MCF 10A (cell line): ENCODE measurements at regions not wholly inside any gene's neighbourhood (a gene's known extent, or its start where the extent isn't known, plus 50 kb on each side); places are given as distances from the start of the nearest gene placed in this dataset.
A peak's percentile ranks its signal among the peaks of the same experiment; 100 is the strongest.
"Not testable (repeated sequence)": the region's sequence is repeated elsewhere in the genome, so short reads cannot be mapped to it uniquely, and the experiment has no call there.

Source experiments
- BruUV-seq: library from RNA; stranded (reverse); fragments of 400-500 nt; replicated peaks from 2 replicates; lab custom pipeline; 2021; lab: Mats Ljungman, UMichigan
- CTCF ChIA-PET: fragments of 300-600 bp; sonication (Branson Sonifier 250); formaldehyde crosslinking; extraction: SDS; loops from one replicate; lab custom pipeline; 2021; ENCODE audit warnings: antibody characterized with exemption, inconsistent platforms; lab: Yijun Ruan, JAX
- POLR2A ChIA-PET: fragments of 300-600, 350-650 bp; sonication (Branson Sonifier 250); formaldehyde crosslinking; extraction: SDS; loops from one replicate; lab custom pipeline; 2020; ENCODE audit warnings: antibody characterized with exemption, inconsistent platforms; lab: Yijun Ruan, JAX
- DNase-seq: peaks from one replicate; pipeline ENCODE4 v3.0.0-alpha.2; 2018; ENCODE audit not compliant: unreplicated experiment
- H3K27ac Mint-ChIP-seq: one replicate; pipeline ENCODE4 v1.8.0; 2022; ENCODE audit warnings: mild to moderate bottlenecking, low read depth, mixed read lengths; ENCODE audit not compliant: unreplicated experiment
- H3K27me3 Mint-ChIP-seq: one replicate; pipeline ENCODE4 v1.8.0; 2022; ENCODE audit warnings: mixed read lengths; ENCODE audit not compliant: insufficient read depth, unreplicated experiment
- H3K36me3 Mint-ChIP-seq: one replicate; pipeline ENCODE4 v1.8.0; 2022; ENCODE audit warnings: mild to moderate bottlenecking, moderate library complexity, mixed read lengths; ENCODE audit not compliant: insufficient read depth, unreplicated experiment
- H3K4me1 Mint-ChIP-seq: one replicate; pipeline ENCODE4 v1.8.0; 2022; ENCODE audit warnings: mixed read lengths; ENCODE audit not compliant: insufficient read depth, unreplicated experiment
- H3K4me3 Mint-ChIP-seq: one replicate; pipeline ENCODE4 v1.8.0; 2022; ENCODE audit warnings: mild to moderate bottlenecking, moderate library complexity, mixed read lengths; ENCODE audit not compliant: unreplicated experiment
- H3K9me3 Mint-ChIP-seq: one replicate; pipeline ENCODE4 v1.8.0; 2022; ENCODE audit warnings: mixed read lengths; ENCODE audit not compliant: unreplicated experiment
- intact Hi-C: fragments of 100-400 bp; cut with micrococcal nuclease; formaldehyde crosslinking; loops from 2 replicates; pipeline ENCODE4 v1.14.1; 2022
- TF ChIP-seq, protein P1 (sequence below): fragments of 200-600 bp; IDR thresholded peaks from one replicate; pipeline ENCODE4 v1.8.0; 2022; ENCODE audit warnings: antibody characterized with exemption, mild to moderate bottlenecking; ENCODE audit not compliant: unreplicated experiment

GRCh38 chr1:147103416-147104155 lies 68.7 kb downstream of the PRKAB2 start:
- H3K9me3 Mint-ChIP-seq, H3K4me1 Mint-ChIP-seq, H3K36me3 Mint-ChIP-seq, DNase-seq, intact Hi-C loops, POLR2A ChIA-PET, H3K4me3 Mint-ChIP-seq, BruUV-seq, H3K27ac Mint-ChIP-seq, H3K27me3 Mint-ChIP-seq: not testable (repeated sequence)
- CTCF ChIA-PET: interaction anchor here (0.7 kb wide), 1 partner anchor 35 kb away, joined by 3 read pairs; no protein-coding TSS in a partner anchor

DNA sequence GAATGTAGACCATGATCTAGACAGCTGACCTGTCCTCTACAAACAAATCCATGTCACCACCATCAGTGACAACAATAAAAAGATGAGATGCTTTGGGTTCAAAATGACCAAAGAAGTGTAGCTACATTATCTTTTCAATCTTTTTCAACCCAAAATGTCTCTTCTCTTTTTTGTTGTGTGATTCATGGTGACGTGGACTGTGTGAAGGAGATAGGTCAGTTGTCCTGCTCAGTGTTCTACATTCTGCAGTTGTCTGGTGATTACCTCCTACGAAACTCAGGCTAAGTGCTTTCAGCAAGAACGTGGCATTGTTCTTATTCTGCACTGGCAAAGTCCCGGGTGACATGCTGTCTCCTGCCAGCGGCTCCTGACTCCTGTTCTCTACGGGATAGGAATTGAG lies 73.1 kb downstream of the PRKAB2 start:
- CTCF ChIA-PET: interaction anchor here (1.2 to 1.6 kb wide), 2 partner anchors 9 to 198 kb away, joined by 3 read pairs; no protein-coding TSS in a partner anchor
- Mint-ChIP-seq H3K4me1 (no peaks in the 10 kb centered on the region), H3K27me3 (no peaks in the 10 kb centered on the region), H3K36me3 (no peaks in the 10 kb centered on the region), H3K27ac (no peak overlapping the region), H3K4me3 (no peak overlapping the region), H3K9me3 (no peaks in the 10 kb centered on the region)
- POLR2A ChIA-PET: interaction anchor here (0.6 kb wide), 1 partner anchor 13 kb away, joined by 3 read pairs; no protein-coding TSS in a partner anchor
- intact Hi-C loops: loop anchor here (5.0 kb wide), 1 partner anchor 143 kb away; the partner anchor contains the start of gene CHD1L
- TF ChIP-seq, protein P1, sequence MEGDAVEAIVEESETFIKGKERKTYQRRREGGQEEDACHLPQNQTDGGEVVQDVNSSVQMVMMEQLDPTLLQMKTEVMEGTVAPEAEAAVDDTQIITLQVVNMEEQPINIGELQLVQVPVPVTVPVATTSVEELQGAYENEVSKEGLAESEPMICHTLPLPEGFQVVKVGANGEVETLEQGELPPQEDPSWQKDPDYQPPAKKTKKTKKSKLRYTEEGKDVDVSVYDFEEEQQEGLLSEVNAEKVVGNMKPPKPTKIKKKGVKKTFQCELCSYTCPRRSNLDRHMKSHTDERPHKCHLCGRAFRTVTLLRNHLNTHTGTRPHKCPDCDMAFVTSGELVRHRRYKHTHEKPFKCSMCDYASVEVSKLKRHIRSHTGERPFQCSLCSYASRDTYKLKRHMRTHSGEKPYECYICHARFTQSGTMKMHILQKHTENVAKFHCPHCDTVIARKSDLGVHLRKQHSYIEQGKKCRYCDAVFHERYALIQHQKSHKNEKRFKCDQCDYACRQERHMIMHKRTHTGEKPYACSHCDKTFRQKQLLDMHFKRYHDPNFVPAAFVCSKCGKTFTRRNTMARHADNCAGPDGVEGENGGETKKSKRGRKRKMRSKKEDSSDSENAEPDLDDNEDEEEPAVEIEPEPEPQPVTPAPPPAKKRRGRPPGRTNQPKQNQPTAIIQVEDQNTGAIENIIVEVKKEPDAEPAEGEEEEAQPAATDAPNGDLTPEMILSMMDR: no peak
- no TSS peak for BruUV-seq
- no peak for DNase-seq

DNA sequence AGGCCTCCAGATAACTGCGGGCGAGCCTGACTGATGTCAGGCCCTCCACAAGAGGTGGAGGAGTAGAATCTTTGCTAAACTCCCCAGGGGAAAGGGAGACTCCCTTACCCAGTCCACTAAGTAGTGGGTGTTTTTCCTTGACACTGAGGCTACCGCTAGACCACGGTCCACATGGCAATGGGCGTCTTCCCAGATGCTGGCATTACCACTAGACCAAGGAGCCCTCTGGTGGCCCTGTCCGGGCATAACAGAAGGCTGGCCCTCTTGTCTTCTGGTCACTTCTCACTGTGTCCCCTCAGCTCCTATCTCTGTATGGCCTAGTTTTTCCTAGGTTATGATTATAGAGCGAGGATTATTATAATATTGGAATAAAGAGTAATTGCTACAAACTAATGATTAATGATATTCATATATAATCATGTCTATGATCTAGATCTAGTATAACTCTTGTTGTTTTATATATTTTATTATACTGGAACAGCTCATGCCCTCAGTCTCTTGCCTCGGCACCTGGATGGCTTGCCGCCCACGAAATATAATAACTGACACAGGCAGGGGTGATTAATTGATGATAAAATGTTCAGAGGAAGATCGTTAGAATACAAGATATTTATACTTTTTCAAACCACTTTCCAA lies 73.8 kb downstream of the PRKAB2 start:
- intact Hi-C loops: loop anchor here (5.0 kb wide), 1 partner anchor 144 kb away; the partner anchor contains the start of gene CHD1L
- BruUV-seq, H3K9me3 Mint-ChIP-seq, POLR2A ChIA-PET, H3K36me3 Mint-ChIP-seq, H3K4me3 Mint-ChIP-seq, H3K27me3 Mint-ChIP-seq, H3K4me1 Mint-ChIP-seq, H3K27ac Mint-ChIP-seq: not testable (repeated sequence)
- TF ChIP-seq, protein P1: peak; percentile 78
- CTCF ChIA-PET: interaction anchor here (0.7 to 1.6 kb wide), 4 partner anchors 10 to 534 kb away, joined by 3 read pairs; no protein-coding TSS in a partner anchor
- peak; percentile 64 for DNase-seq

DNA sequence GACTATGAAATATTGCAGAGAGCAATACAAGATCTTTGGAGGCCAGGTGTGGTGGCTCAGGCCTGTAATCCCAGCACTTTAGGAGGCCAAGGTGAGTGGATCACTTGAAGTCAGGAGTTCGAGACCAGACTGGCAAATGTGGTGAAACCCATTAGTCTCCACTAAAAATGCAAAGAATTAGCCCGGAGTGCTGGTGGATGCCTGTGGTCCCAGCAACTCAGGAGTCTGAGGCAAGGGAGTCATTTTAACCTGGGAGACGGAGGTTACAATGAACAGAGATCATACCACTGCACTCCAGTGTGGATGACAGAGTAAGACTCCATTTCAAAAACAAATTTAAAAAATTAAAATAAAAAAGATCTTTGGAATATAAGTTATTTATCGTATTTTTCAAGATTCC lies 76.6 kb downstream of the PRKAB2 start:
- Mint-ChIP-seq H3K4me1 (no peaks in the 10 kb centered on the region), H3K36me3 (no peaks in the 10 kb centered on the region), H3K27ac (no peak overlapping the region), H3K27me3 (no peaks in the 10 kb centered on the region), H3K9me3 (no peaks in the 10 kb centered on the region), H3K4me3 (no peak overlapping the region)
- intact Hi-C loops: loop anchor here (5.0 kb wide), 1 partner anchor 147 kb away; the partner anchor contains the start of gene CHD1L
- no TSS peak for BruUV-seq
- DNase-seq: no peak
- TF ChIP-seq, protein P1: no peak
- ChIA-PET POLR2A (no interaction called here), CTCF (no interaction called here)
